NCI-H82 treated with DMSO at 0.1 percent for 48 hours (cell line): ENCODE measurements at regions not wholly inside any gene's neighbourhood (a gene's known extent, or its start where the extent isn't known, plus 50 kb on each side); places are given as distances from the start of the nearest gene placed in this dataset.

ENCODE experiments used
- DNase-seq: peaks from one replicate; lab custom pipeline; 2025; ENCODE audit not compliant: unreplicated experiment; lab: John Stamatoyannopoulos, UW

GRCh38 chr7:35355199-35355598 lies 101.3 kb upstream of the TBX20 start:
- no peak for DNase-seq

- no peak for DNase-seq
These were observed 99.6 kb upstream of the TBX20 start for GRCh38 chr7:35353481-35353880.

GRCh38 chr7:35351466-35351865 lies 97.6 kb upstream of the TBX20 start:
- DNase-seq: no peak

DNA sequence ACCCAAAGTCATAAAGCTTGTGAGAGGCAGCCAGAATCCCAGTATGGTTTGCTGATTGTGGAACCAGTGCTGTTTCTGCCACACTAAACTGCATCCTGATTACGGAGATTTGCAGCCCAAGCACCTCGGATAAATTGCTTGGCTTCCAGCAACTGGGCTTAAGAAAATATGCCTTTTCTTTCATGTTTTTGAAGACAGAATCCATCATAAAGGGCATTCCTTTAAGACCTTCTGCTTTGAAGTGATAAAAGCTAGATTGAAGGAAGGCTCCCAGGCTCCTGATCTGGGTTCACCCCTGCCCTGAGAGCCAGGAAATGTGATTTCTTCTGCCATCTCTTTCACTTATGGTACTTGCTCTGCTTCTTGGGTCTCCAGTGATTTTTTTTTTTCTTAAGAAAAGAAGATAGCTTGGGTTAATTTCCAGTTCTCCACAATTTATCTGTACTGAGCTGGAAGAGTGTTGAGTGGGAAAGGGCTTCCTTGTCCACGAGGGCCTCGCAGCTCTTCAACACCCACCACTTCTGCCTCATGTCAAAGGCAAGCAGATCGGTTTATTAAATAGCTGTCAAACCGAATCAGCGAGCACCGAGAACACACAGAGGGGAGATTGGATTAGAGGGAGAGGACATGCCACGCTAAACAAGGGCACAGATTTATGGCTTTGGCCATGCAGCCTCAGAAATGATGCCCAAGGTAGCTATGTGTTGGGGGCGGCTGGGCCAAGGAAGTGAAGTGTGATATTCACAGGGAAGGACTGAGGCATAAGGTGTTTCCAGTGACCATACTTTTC lies 94.9 kb upstream of the TBX20 start:
- DNase-seq: no peak

- no peak for DNase-seq
These were observed 88.9 kb upstream of the TBX20 start for GRCh38 chr7:35342786-35343185.

DNA sequence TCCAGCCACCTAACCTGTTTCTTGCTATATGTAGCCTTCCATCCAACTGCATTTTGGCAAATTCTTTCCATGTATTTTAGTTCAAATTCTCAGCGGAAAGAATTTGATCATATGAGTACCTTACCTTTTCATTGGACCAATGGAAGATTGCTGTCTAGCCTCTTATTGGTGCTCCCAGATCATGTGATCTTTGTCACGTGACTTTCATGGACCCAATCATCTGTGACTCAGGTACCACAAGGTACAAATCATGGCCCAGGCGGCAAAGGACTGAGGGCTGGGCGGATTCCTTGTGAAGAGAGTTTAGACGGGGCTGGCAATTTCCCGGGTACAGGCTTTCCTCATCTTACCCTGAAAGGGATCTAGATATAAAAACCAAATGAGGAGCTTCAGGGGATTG lies 85.9 kb upstream of the TBX20 start:
- no peak for DNase-seq

- DNase-seq: no peak
These were observed 82.5 kb upstream of the TBX20 start for GRCh38 chr7:35336444-35336843.

- DNase-seq: no peak
These were observed 80.6 kb upstream of the TBX20 start for GRCh38 chr7:35334506-35334905.

- no peak for DNase-seq
These were observed 79.4 kb upstream of the TBX20 start for GRCh38 chr7:35333265-35333664.

DNA sequence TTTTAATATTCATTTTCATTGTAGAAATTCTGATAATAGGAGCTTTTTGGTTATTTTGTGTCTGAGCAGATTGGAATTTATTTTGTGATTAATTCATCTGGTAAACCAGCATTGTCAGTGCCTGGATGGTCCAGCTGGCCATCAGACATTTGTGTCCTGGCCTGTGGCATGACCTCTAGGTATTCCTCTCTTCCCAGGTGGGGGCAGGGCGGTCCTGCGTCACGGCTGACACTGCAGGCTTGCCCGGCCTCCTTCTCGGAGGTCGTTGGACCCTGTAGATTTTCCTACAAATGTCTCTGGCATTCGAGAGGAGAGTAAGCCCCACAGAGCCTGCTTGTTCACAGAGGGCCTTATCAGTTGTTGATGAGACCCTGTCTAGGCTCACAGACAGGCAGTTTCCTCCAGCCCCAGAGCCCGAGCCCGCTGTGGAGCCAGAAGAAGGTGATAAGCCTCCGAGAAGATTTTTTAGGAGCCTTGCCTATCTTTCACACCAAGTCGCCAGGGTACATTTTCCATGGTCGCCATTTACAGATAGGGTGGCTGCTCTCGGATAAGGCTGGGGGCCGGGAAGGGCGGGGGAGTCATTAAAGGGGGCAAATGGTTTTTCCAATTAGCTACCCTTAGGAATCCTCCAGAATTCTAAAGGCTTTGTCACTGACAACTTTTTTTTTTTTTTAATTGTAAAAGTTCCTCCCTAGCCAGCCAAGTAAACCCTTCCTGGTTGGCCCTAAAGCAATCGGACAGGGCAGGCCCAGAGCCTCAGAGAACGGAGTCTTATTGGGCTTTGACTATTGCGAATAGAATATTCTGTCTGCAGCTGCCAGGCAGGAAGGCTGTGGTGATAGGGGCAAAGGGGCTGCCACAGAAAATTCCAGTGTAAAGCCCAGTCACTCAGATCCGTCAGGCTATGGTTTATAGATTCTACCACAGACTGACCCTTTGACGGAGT lies 78.1 kb upstream of the TBX20 start:
- no peak for DNase-seq

DNA sequence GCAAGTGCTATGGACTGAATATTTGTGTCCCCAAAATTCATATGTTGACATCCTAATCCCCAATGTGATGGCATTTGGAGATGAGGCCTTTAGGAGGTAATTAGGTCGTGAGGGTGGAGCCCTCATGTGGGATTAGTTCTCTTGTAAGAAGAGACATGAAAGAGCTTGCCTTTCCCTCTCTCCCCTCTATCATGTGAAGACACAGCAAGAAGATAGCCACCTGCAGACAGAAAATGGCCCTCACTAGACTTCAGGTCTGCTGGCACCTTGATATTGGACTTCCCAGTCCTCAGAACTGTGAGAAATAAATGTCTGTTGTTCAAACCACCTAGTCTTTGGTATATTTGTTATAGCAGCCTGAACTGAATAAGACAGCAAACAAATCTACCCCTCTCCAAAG lies 75.1 kb upstream of the TBX20 start:
- DNase-seq: no peak

DNA sequence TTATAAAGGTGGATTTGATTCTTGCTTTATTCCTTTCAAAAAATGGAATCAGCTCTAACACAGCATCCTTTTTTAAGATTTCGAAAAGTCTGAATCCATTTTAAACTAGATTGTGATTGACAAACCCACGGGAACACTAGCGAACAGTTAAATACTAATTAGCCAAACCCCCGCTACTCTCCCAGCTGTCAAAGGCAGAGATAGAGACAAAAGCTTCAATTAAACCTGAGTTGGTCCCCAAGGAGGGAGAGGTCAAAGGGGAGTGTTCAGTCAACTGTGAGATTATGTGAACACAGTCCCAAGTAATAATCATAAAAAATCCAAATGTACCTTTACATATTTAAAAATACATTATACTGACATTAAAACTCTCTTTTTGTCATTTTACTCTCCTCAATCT lies 65.7 kb upstream of the TBX20 start:
- peak; percentile 72 for DNase-seq

DNA sequence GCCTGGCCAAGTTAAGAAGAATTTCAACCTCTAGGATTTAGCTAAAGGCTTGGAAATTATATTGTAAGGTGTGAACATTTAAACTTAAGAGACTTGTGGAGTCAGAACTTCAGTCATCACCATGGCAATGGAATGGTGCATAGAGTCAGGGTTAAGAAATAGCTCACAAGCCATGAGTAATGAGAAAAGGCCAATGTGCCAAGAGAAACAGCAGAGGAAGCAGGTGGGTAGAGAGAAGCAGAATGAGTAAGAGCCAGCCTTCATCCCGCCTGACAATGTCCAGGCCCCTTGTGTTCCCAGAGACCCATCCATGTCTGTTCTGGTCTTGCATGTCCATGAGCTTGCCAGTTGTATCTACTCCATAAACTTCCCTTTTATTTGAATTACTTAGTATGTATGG lies 62.6 kb upstream of the TBX20 start:
- no peak for DNase-seq

- DNase-seq: no peak
These were observed 61.6 kb upstream of the TBX20 start for GRCh38 chr7:35315517-35315916.

DNA sequence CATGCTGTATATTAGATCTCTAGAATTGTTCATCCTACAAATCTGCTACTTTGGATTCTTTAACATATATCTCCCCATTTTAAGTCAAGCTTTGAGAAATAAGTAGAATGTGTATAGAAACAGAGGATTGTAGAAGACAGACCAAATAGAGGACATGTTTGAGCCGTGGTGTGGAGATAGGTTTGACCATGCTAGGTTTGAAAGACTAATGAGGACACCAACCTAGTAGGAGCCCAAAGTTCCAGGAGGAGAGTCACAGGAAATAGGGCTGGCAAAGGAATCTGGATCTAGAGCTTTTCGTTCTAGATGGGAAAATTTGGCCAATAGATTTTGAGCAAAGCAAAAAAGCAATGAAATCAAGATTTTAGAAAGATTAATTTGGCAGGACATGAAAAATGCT lies 60.5 kb upstream of the TBX20 start:
- DNase-seq: no peak

DNA sequence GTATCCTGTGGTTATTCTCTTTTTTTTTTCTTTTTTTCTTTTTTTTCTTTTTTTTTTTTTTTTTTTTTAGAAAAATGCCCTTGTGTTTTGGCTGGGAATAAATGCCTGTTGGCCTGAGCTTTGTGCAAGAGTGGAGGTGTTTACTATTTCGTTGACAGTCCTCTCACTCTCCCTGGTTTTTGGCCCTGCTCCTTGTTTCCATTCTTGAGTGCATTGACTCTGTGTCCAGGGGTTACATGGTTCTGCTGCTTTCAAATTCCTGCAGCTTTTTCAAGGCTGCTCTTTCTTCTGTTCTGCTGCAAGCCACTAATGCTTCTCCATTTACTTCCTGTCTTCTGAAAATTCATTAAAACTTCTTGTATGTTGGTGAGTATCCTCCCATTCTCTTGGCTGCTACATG lies 59.7 kb upstream of the TBX20 start:
- no peak for DNase-seq
